ENCODE measurements at regions not wholly inside any gene's neighbourhood (a gene's known extent, or its start where the extent isn't known, plus 50 kb on each side); places are given as distances from the start of the nearest gene placed in this dataset.

- intact Hi-C loops (cut with DNase I): no loop called here
- no peaks in the 10 kb centered on the region for H3K4me1 ChIP-seq
- no peaks in the 10 kb centered on the region for H3K36me3 ChIP-seq
- no peaks in the 10 kb centered on the region for H3K9me3 ChIP-seq
- no peak overlapping the region for H3K27ac ChIP-seq
- no peak overlapping the region for H3K4me3 ChIP-seq
- 86 to 91% methylated on average over 14 of the region's 14 CpGs for WGBS, 2 donors
- peak; percentile 53 for DNase-seq
- H3K27me3 ChIP-seq: no peaks in the 10 kb centered on the region
- TF ChIP-seq EP300 (IDR thresholded peaks at IDR 0.05) (no peak), POLR2A (IDR thresholded peaks at IDR 0.05) (no peak), POLR2AphosphoS5 (IDR thresholded peaks at IDR 0.05) (no peak)
- TF ChIP-seq, protein P1, sequence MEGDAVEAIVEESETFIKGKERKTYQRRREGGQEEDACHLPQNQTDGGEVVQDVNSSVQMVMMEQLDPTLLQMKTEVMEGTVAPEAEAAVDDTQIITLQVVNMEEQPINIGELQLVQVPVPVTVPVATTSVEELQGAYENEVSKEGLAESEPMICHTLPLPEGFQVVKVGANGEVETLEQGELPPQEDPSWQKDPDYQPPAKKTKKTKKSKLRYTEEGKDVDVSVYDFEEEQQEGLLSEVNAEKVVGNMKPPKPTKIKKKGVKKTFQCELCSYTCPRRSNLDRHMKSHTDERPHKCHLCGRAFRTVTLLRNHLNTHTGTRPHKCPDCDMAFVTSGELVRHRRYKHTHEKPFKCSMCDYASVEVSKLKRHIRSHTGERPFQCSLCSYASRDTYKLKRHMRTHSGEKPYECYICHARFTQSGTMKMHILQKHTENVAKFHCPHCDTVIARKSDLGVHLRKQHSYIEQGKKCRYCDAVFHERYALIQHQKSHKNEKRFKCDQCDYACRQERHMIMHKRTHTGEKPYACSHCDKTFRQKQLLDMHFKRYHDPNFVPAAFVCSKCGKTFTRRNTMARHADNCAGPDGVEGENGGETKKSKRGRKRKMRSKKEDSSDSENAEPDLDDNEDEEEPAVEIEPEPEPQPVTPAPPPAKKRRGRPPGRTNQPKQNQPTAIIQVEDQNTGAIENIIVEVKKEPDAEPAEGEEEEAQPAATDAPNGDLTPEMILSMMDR (IDR thresholded peaks at IDR 0.05): no peak
Measured at GRCh38 chr22:44438056-44438455, 60.0 kb downstream of the RTL6 start.

- TF ChIP-seq, protein P1 (IDR thresholded peaks at IDR 0.05): no peak
- TF ChIP-seq EP300 (IDR thresholded peaks at IDR 0.05): no peak
- no peak for TF ChIP-seq POLR2A (IDR thresholded peaks at IDR 0.05)
- no peak for TF ChIP-seq POLR2AphosphoS5 (IDR thresholded peaks at IDR 0.05)
- peak; percentile 46 for DNase-seq
- 93 to 94% methylated on average over 21 of the region's 21 CpGs for WGBS, 2 donors
Measured at GRCh38 chr22:44437216-44438055, 60.6 kb downstream of the RTL6 start.

GRCh38 chr22:44436736-44437135 is 61.3 kb downstream of the RTL6 start:
- no peak overlapping the region for H3K4me3 ChIP-seq
- 83% methylated on average over 8 of the region's 8 CpGs for WGBS, 2 donors
- peak; percentile 25 for DNase-seq
- no peaks in the 10 kb centered on the region for H3K36me3 ChIP-seq
- intact Hi-C loops (cut with DNase I): no loop called here
- no peak for TF ChIP-seq POLR2A (IDR thresholded peaks at IDR 0.05)
- TF ChIP-seq EP300 (IDR thresholded peaks at IDR 0.05): no peak
- TF ChIP-seq, protein P1 (IDR thresholded peaks at IDR 0.05): no peak
- TF ChIP-seq POLR2AphosphoS5 (IDR thresholded peaks at IDR 0.05): no peak
- H3K4me1 ChIP-seq: no peaks in the 10 kb centered on the region
- H3K9me3 ChIP-seq: no peaks in the 10 kb centered on the region
- no peaks in the 10 kb centered on the region for H3K27me3 ChIP-seq
- H3K27ac ChIP-seq: no peak overlapping the region

More at GRCh38 chr22:44437216-44438055, 60.6 kb downstream of the RTL6 start:
- Histone ChIP-seq H3K36me3 (no peaks in the 10 kb centered on the region), H3K4me3 (no peak overlapping the region), H3K9me3 (no peaks in the 10 kb centered on the region), H3K4me1 (no peaks in the 10 kb centered on the region), H3K27me3 (no peaks in the 10 kb centered on the region), H3K27ac (no peak overlapping the region)
- intact Hi-C loops (cut with DNase I): no loop called here

- Histone ChIP-seq H3K4me3 (no peak overlapping the region), H3K9me3 (no peaks in the 10 kb centered on the region), H3K36me3 (no peaks in the 10 kb centered on the region), H3K27me3 (no peaks in the 10 kb centered on the region), H3K4me1 (no peaks in the 10 kb centered on the region), H3K27ac (no peak overlapping the region)
- WGBS, 2 donors: 90 to 95% methylated on average over 4 of the region's 4 CpGs
- TF ChIP-seq EP300 (IDR thresholded peaks at IDR 0.05): no peak
- TF ChIP-seq POLR2A (IDR thresholded peaks at IDR 0.05): no peak
- TF ChIP-seq, protein P1 (IDR thresholded peaks at IDR 0.05): no peak
- no peak for TF ChIP-seq POLR2AphosphoS5 (IDR thresholded peaks at IDR 0.05)
- intact Hi-C loops (cut with DNase I): no loop called here
- peak; percentile 55 for DNase-seq
Measured at GRCh38 chr22:44431256-44431655, 66.8 kb downstream of the RTL6 start.

Data from sigmoid colon (tissue), 6 donors.